Stimulated activated CD8-positive, alpha-beta memory T cell treated with anti-CD3 and anti-CD28 coated beads, Interleukin-7, amount 100 ng/mL, for 48 hours (primary cell): ENCODE measurements at regions not wholly inside any gene's neighbourhood (a gene's known extent, or its start where the extent isn't known, plus 50 kb on each side); places are given as distances from the start of the nearest gene placed in this dataset.

Experiments
- DNase-seq, 2 donors: peaks; one replicate each; pipeline ENCODE4 v3.0.0-alpha.2; 2020; ENCODE audit warnings: low read depth in 1 of 2; ENCODE audit errors: extremely low read depth in 1 of 2

DNA sequence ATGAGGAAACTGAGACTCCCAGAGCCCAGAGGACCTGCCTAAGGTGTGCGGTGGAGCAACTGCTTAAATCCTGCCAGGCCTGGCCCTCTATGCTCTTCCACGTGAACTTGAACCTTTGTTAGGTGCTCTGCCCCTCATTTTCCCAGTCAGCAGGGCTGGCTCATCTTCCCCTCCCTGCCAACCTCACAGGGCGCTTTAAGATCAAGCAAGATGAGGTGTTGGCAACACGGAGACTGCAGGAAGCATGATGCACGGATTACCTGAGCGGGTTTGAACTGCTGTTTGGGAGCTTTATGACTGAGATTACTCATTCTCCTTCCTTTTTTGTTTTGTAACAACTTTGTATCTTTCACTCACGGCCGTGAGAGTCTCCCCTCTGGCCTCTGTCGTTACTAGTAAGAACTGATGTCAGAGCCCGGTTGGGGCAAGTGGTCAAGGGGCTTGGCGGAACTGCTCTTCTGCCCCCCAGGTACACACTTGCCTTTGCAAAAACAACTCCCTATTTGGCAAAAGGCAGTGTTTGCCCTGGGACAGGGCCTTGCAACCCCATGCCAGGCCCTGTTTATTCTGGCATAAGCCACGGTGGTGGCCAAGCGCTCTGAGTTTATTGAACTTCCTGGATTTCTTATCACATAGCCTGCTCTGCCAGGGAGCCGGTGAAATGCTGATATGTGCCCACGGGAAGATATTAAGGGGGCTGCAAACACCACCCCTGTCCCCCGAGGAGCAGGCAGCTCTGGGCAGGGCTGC, 127.8 kb downstream of the INHBB start:
- no peak for DNase-seq

GRCh38 chr2:120474486-120474885, 128.6 kb downstream of the INHBB start:
- no peak for DNase-seq

- DNase-seq = no peak
Measured at GRCh38 chr2:120476141-120476540, 130.2 kb downstream of the INHBB start.

DNA sequence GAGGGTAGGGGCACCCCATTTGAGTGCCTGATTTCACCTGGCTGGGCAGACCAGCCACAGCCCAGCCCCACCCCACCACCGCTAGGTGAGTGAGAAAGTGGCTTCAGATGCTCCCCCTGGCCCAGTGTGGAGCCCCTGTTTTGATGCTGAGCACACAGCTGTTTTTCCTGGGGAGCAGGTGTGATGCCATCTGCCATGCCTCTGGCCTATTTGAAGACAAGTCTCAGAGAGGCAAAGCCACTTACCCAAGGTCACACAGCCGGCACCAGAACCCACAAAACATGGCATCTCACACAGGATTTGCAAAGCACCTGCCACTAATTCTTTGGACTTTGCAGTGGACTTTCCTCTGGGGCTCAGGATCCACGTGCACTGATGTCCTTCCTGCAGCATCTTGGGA, 131.3 kb downstream of the INHBB start:
- DNase-seq = no peak

- no peak for DNase-seq
Measured at GRCh38 chr2:120477831-120478481, 132.0 kb downstream of the INHBB start.

DNA sequence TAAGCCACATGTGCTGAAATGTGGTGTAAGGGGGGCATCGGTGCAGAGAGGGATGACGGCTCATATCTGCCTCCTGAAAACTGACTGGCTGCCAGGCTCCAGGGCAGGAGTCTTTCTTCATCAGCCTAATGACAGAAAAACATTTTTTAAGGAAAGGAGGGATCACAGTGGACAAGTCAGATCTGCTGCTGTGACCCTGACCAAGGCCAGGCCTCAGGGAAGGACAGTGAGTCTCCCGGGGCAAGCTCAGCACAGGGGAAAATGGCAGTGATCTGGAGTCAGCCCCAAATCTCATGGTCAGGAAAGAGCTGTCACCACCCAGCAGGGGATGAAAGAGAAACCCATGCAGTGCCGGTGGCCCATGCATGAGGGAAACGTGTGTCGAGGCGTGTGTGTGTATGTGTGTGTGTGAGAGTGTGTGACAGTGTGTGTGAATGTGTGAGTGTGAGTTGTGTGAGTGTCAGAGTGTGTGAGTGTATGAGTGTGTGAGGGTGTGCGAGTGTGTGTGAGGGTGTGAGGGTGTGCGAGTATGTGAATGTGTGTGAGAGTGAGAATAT, 134.5 kb downstream of the INHBB start:
- DNase-seq = no peak

DNA sequence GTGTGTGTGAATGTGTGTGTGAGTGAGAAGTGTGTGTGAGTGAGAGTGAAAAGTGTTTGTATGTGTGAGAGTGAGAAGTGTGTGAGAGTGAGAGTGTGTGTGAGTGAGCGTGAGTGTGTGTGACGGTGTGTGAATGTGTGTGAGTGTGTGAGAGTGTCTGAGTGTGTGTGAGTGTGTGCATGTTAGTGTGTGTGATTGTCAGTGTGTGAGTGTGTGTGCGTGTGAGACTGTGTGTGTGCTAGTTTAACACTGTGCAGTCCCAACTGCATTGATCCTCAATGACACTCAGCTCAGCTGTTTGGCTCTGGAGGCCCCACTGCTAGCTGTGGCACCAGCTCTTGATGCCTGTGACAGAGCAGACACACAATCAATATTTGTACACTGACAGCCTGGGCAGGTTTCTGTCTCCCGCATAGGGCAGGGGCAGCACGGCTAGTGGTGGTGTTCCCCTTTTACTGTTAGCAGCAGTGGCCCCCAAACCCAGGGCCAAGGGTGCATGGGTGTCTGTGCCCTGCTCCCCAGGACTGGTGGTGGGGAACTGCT, 135.0 kb downstream of the INHBB start:
- DNase-seq = no peak

- DNase-seq = no peak
Measured at GRCh38 chr2:120481446-120482194, 135.7 kb downstream of the INHBB start.

DNA sequence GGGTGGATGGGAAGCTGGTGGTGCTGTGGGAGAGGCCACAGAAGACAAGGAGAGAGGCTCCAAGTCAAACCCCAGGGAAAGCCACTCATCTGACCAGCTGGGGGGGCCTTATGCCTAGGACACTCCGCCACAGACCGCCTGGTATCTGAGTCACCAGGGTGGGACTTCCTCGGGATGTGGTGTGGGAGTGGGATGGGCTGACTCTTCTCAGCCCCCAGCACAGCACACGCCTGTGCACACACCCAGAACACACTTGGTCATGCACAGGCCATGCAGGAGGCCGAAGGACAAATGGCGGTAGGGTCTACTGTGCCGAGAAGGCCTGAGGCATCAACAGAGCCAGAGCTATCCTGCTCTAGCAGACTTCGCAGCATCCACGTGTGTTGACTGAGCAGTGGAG, 136.4 kb downstream of the INHBB start:
- no peak for DNase-seq

DNA sequence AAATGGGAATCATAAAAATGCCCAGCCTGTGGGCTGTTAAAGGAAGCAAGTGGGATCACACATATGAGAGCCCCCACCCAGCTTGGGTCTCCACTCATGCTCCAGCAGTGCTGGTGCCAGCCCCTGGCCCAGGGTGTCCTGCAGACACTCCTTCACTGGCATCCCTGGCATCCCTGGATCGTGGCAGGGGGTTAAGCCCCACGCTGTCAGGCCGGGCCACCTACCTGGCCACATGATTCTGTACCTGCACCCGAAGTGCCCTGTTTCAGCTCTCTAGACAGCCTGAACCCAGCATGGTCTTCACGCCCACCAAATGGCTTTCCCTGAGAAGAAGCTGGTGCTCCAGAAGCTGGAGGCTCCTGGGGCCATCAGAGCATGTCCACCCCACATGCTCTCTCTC, 137.4 kb downstream of the INHBB start:
- no peak for DNase-seq

- DNase-seq = no peak
Measured at GRCh38 chr2:120485096-120485495, 139.2 kb downstream of the INHBB start.

- DNase-seq = no peak
Measured at GRCh38 chr2:120486441-120486840, 140.5 kb downstream of the INHBB start.

DNA sequence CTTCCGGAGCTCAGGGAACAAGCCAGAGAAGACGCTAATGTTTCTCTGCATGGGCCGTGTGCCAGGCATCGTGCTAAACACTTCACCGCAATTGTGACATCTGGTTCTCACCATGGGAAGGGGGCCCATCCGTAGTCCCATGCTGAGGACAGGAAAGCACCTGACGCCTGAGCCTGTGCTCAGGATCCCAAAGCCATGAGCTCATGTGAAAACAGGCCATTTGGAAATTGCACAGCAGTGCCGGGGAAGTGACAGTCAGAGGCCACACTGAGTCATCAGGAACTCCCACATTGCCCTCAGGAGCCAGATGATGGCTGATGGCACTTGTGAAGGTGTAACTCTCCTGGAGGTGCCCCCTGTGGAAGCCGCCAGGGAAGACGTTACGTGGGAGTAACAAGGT, 141.0 kb downstream of the INHBB start:
- DNase-seq = no peak

DNA sequence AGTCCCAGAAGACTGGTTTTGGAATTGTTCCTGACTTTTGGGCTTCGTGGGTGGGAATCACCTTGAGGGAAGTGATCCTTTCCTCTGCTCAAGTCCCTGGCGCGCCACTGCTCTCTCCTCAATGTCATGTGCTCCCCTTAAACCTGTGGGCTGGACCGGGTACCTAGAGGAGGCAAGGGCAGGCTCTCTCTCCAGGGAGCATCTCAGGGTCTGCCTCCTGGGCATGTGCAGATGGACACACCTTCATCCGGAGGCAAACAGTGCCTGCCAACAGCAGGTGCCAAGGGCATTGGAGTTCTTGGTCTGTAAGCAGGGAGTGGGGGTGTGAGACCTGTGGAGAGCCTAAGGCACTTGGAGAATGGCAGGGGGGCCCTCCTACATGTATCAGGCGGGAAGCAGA, 142.6 kb downstream of the INHBB start:
- DNase-seq = no peak

DNA sequence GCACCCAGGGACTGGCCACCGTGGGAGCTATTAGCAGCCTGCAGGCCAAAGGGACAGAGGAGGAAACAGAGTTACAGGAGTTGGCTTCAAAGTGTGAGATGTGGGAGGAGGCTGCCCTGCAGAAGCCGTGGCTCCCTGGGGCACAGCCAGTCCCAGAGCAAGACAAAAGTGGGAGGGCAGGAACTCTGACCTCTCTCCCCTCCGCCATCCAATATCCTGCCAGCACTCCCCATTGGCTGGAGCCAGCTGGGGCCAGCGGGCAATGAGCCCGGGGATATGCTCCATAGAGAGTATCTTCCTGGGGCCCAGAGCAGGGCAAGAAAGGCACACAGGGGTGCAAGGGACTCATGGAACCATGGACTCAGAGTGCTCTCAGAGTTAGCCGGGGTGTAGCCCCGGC, 143.1 kb downstream of the INHBB start:
- no peak for DNase-seq

DNA sequence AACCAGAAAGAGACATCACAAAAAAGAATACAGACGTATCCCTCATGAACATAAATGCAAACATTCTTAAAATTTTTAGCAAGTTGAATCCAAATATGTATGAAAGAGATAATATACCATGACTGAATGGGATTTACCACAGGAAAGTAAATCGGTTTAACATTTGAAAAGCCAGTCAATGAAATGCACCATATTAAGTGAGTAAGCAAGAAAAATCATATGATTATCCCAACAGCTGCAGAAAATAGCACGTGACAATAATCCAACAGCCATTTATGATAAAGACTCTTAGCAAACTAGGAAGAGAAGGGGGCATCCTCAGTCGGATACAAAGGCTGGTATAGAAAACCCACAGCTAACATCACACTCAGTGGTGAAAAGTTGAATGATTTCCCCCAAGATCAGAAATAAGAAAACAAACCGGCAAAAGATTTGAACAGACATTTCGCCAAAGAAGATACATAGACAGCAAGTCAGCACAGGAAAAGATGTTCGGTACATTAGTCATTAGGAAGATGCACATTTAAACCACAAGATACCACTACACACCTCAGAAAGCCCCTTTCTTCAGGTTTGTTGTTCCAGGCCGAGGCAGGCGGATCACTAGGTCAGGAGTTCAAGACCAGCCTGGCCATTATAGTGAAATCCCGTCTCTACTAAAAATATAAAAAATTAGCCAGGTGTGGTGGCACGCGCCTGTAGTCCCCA, 144.3 kb downstream of the INHBB start:
- no peak for DNase-seq

- DNase-seq = no peak
Measured at GRCh38 chr2:120491111-120491625, 145.2 kb downstream of the INHBB start.

GRCh38 chr2:120493231-120493630, 147.3 kb downstream of the INHBB start:
- no peak for DNase-seq

DNA sequence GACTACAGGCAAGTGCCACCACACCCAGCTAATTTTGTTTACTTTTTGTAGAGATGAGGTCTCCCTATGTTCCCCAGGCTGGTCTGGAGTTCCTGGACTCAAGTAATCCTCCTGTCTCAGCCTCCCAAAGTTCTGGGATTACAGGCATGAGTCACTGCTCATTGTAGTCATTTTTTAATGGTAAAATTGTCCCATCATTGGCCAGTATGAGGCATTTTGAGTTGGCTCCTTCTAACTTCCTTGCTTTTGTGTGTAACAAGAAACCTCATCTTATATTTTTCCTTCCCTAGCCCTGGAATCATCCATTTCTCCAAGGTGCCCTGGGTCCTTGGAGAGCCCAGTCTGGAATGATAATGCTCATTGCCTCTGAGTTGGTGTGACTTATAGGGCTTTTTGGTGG, 148.5 kb downstream of the INHBB start:
- DNase-seq = no peak

- no peak for DNase-seq
Measured at GRCh38 chr2:120495586-120495985, 149.7 kb downstream of the INHBB start.

DNA sequence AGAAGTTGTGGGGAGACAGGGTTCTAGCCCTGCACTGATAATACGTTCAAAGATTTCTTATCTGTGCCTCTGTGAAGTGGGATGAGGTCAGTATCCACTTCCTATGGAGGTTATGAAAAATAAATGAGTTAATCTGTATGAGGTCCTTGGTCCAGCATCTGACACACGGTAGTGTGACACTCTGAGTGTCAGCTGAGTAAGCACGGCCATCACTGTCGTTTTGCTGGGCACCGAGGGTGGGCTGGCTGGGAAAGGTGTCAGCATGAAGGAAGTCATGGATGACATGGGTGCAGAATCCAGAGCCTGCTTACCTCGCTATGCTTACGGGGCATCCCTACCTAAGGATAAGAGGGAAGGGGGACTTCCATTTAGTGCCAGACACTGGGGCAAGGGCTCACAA, 150.3 kb downstream of the INHBB start:
- no peak for DNase-seq
